Keratinocyte (primary cell): ENCODE measurements at regions not wholly inside any gene's neighbourhood (a gene's known extent, or its start where the extent isn't known, plus 50 kb on each side); places are given as distances from the start of the nearest gene placed in this dataset.

Source experiments
- EZH2 ChIP-seq: IDR thresholded peaks from one replicate; pipeline ENCODE4 v1.6.1; 2012; ENCODE audit warnings: inconsistent platforms, mild to moderate bottlenecking, low read length, moderate library complexity
- TF ChIP-seq, protein P1 (sequence below), 3 experiments: IDR thresholded peaks in 1 of 3; conservative IDR thresholded peaks in 1 of 3; optimal IDR thresholded peaks in 1 of 3; 2 replicates in 2 of 3; 3 replicates in 1 of 3; pipeline versions ENCODE3 to v1.5.1; 2011; ENCODE audit warnings: low read length in 3 of 3, mild to moderate bottlenecking in 3 of 3, moderate library complexity in 2 of 3, control low read depth in 1 of 3, inconsistent platforms in 1 of 3; ENCODE audit not compliant: insufficient read depth in 2 of 3; ENCODE audit errors: extremely low read depth in 1 of 3

DNA sequence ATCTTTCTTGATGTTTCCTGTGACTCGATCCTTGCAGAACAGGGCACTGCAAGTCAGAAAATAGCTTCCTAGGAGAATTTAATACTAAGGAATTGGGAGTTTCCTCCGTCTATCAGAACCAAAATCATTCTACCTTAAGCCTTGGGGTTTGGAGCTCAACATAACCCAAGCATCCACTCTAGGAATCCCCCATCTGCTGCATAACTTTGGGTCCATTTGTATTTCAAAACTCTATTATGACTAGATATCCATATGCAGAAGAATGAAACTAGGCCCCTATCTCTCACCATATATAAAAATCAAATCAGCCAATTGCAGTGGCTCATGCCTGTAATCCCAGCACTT is 61.7 kb upstream of the AKAP13 start:
- TF ChIP-seq, protein P1, sequence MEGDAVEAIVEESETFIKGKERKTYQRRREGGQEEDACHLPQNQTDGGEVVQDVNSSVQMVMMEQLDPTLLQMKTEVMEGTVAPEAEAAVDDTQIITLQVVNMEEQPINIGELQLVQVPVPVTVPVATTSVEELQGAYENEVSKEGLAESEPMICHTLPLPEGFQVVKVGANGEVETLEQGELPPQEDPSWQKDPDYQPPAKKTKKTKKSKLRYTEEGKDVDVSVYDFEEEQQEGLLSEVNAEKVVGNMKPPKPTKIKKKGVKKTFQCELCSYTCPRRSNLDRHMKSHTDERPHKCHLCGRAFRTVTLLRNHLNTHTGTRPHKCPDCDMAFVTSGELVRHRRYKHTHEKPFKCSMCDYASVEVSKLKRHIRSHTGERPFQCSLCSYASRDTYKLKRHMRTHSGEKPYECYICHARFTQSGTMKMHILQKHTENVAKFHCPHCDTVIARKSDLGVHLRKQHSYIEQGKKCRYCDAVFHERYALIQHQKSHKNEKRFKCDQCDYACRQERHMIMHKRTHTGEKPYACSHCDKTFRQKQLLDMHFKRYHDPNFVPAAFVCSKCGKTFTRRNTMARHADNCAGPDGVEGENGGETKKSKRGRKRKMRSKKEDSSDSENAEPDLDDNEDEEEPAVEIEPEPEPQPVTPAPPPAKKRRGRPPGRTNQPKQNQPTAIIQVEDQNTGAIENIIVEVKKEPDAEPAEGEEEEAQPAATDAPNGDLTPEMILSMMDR (optimal IDR thresholded peaks at IDR 0.05 in 1 of 3, IDR thresholded peaks at IDR 0.05 in 1 of 3, conservative IDR thresholded peaks at IDR 0.05 in 1 of 3; ENCODE audit: extremely low read depth in 1 of 3, insufficient read depth in 2 of 3, low read length in 3 of 3), result no peak
- no peak for TF ChIP-seq EZH2
